Suppressor macrophage treated with lipopolysaccharide for 4 hours (primary cell): ENCODE measurements at regions not wholly inside any gene's neighbourhood (a gene's known extent, or its start where the extent isn't known, plus 50 kb on each side); places are given as distances from the start of the nearest gene placed in this dataset.

Experiments used
- DNase-seq: peaks from one replicate; pipeline ENCODE4 v3.0.0-alpha.2; 2020

DNA sequence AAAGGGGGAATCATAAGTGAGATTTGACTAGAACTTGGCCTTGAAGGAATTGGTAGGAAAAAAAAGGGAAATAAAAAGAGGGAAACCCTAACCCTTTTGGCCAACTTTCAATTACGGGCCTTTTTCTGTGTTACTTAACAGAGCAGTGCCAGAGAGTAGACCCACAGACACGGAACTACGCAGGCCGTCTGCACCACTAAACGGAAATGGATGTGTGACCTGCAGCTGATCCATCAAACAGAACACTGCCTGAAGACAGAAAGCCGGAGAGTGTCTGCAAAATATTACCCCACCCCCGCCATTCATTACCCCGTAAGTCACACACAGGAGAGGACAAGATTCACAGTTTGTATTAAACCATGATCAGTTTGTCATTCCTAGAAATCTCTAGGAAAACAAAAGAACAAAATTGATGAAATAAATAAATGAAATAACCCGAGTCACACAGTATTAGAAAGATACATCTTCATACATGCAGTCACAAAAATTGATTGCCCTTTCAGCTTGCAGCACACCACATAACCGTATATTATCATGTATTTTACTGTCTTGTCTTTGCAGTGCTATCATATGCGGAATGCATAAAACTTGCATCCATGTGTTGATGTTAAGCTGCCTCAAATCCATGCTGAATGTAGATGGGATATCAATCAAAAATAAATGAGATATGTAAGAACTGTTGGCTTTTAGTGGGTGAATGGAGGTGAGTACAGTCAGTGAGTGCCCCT, 424.7 kb downstream of the IRS2 start:
- peak; percentile 26 for DNase-seq

DNA sequence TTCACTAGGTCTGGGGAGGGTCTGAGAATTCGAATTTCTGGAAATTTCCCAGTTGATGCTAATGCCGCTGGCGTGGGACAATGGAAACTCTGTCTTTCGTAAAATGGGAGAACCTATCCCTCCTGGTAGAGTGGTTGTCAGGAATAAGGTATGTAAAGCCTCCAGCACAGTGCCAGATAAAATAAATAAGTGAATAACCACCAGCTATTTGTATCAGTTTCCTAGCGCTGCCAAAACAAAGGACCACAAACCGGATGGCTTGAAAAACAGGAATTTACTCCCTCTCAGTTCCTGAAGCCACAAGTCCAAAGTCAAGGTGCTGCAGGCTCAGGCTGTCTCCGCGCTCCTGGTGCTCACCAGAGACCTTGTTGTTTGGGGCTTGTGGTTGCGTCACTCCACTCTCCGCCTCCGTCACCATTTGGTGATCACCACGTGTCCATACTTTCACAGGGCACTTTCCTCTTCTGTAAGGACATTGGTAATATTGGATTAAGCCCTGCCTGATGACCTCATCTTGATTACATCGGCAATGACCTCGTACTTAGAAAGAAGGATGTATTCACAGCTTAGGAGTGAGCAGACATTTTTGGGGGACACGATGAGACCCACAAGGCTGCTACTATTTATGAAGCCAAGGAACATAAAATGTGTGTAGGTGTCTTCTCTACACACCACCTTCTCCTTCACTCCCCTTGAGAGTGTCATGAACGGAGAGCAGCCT, 428.5 kb downstream of the IRS2 start:
- DNase-seq = no peak

DNA sequence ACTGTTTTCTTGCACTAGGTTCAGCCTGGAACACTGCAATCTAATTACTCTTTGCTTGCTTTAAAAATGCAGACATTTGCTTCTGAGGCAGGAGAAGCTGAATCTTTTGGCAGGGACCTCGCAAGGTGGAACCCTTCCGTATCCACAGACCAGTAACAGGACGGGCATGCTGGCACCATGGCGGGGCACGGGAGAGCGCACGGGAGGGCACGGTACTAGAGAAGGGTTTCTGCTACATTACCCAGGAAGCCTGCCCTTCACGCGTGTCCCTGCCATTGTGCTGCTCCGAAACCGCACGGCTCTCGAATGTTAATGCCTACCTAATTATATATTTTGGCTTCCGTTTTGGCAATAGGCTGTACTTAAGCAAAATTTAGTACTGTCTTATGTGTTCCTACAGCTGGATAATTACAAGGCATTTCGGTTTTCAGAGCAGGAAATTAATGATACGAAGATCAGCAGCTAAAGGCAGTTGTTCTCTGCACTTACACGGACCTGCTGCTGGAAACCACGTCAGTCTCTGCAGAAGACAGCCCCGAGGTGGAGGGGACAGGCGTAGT, 430.4 kb downstream of the IRS2 start:
- DNase-seq = no peak

DNA sequence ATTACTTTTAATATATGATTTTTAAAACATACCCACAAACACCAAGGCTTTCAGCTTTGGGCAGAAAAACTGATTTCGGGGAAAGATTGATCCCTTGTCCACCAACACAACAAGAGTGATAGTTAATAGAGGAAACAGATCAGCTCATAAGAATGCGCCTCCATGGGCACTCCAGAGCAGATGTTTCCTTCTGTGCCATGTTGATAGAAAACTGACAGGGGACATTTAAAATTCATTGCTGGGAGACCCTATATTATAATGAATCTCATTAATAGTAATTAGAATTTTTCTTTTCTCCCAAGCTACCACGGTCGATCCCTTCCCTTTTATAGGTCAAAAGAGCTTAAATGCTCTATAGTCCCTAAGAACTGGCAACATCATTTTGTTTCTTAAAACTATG, 431.2 kb downstream of the IRS2 start:
- no peak for DNase-seq

DNA sequence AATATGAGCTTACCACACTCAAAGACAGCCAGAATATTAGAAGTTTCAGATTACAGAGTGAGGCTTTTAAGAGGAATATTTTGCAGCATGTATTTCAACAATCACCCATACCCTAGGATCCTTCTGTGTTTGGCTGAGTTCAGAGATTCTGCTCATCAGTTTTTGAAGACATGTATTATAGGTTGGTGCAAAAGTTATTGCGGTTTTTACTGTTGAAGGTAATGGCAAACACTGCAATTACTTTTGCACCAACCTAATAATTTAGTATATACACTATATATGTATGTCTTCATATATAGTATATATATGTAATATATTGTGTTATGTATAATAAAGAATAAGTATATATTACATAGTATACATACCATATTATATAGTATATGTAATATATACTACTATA, 435.1 kb downstream of the IRS2 start:
- no peak for DNase-seq

DNA sequence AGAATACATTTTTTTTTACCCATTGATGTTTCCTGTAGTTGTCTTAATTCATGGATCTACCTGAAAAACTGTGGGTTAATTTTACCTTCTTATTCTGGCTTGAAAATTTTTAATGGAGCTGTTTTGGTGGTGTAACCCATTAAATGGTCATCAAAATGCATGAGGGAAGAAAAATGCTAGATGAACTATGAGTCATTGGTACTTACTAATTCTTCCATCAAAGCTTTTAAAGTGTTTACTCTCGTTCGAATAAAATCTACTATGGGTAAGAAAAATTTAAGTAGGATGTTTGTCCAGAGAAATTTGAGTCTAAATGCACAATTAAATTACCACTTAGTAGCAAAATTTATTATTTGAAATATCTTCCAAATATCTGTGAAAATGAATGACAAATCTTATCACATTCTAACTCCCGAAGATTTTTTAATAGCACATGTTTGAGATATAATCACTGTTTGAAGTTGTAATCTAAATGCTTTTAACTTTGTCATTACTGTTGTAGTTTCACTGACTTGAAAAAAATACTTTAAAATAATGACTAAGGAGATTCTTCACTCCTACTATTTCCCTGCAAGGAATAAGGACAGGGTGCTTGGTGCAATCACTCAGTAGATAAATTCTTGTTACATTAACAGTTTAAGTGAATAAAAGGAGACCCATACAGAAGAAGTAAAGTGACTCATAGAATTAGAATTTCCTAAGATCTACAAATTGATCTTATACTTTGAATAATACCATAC, 437.7 kb downstream of the IRS2 start:
- DNase-seq = no peak

DNA sequence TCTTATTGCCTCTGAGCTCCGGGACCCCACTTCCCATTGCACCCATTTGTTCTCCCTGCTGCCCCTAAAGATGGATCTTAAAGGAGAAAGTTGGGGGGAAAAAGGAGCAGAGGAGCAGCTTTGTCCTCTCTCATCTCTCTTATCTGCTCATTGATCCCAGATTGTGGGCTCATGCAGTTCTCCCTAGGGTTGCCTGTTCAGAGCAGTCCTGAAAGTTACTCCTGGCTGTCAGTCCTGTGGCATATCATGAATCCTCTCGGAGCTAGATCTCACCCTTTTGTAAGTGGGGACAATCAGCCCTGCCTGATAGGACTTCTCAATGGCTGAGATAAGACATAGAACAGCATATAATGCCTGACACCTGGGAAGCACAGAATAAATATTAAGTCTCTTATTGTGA, 440.3 kb downstream of the IRS2 start:
- no peak for DNase-seq

DNA sequence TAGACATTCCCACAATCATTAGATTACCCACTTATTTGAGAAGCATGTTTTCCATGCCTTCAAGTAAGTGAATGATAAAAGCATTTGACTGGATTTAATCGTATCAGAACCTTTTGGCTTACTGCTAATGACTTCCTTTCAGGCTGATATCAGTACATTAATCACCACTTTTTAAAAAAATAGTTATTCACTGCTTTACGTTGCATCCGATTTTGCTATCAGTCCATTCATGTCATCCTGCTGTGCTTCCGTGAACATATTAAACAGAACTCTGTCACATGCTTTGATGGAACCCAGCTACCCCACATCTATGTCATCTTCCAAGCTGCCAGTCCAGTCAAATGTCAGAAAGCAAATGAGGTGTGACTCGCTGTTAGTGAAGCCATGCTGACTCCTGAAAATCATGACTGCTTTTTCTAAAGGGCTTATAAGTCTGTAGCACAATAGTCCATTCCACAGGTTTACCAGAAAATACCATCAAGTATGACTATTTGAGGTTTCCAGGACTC, 440.9 kb downstream of the IRS2 start:
- DNase-seq = no peak

DNA sequence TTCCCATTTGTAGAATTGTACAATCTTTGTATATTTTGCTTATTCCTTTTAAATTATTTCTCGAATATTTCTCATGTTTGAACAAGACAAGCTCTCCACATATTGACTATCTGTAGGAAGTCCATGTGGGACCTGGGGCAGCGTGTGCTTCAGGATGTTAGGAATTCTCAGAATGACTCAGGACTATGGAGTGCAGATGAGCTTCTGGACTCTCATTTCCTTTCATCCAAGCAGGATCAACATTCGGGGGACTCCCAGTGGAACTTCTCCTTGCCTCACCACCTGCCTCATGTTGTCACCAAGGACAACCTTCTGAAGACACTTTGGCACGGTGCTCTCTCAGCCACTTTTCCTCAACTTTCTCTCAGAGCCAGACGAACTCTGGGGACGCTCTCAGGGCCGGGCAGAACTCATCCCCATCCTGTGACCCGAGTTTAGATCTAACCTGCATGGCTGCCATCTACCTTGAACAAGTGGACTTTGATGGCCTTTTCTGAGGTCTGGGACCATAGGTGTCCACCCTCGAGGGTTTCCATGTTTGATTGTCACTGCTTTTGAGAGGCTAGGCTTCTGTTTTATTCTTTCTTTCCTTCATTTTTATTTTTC, 441.7 kb downstream of the IRS2 start:
- DNase-seq = no peak

DNA sequence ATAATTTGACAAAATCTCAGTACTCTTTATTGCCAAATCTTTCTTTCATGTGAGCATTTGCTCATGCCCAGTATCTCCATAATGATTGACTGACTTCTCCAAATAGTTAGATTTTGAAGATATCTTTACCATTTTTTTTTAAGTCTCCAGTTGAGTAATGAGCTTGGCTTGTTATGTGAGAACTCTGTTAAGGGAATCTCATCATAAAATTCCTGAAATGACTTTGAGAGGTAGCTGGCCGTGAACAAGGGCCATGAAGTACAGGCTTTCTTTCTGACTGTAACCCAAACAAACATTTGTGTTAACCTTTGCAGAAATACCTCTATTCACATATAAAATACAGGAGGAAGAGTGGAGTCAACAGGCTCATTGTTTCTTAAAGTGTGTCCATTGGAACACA, 449.7 kb downstream of the IRS2 start:
- no peak for DNase-seq

DNA sequence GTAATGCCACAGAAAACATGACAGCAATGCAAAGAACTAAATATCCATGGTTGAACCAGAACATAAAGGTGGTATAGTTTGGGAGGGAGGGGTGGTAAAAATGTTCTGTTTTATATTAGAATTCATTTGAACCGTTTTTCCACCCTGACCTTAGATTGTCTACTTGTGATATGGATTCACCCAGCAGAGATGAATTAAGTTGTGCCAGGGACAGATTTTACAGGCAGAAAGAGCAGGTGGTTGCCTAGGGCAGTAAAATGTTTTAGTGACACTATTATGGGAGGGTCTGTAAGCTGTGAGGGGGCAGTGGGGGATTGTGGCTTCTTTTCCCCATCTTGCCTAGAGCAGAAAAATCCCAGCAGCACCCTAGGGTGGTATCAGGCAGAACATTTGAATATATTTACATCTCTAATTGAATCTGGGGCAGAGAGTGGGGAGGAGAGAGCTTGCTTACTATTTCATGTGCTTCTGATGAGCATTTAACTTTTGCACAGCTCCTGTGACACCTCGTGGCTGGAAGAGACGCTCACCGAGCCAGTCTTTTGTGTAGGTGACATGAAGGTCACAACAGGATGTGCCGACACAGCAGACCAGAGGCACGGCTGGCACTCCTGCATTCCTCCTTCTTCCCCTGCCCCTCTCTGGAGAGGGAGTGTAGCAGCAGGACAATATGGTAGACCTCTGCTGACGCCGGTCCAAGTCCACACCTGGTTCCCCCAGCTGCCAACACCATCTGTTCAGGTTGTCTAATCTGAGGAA, 452.3 kb downstream of the IRS2 start:
- DNase-seq = no peak

DNA sequence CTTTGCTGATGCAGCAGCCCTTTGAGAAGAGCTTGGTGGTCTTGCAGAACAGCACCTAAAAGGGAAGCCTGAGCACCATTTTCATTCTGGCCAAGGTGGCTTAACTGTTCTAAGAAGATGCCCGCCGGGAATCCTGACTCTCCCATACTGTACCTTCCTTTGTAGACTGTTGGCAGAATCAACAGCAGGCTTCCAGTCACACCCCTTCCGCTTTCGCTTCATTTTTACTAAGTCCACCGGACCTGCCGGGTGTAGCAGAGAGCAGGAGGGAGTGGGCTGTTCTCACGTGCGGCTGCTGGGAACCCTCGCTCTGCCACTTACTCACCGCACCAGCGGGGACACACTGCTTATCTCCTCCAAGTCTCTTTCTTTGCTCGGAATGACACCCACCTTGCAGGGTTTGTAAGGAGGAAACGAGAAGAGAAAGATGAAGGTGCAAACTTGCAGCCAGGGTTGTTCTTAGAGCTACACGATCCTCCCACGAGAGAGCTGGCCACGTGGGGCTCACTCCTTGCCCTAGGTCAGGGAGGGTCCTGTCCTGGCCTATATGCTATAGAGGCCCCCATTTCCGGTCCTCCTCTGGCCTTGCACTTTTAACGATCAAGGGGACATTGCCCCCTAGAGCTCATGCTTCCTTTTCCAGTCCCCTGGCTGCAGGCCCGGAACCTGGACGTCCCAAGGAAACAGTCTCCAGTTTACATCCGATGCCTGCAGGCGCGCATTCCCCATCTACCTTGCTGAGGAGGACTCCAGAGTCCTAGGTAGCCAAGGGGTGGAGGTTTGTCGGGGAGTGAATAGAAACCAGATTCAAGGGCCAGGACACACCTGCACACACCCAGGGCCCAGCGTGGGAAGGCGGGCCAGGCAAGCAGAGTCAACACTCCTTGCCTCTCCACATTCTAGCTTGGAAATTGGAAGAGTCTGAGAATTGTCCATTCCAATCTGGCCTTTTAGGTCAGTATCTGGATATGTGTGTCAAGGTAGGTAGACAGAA, 453.6 kb downstream of the IRS2 start:
- no peak for DNase-seq

DNA sequence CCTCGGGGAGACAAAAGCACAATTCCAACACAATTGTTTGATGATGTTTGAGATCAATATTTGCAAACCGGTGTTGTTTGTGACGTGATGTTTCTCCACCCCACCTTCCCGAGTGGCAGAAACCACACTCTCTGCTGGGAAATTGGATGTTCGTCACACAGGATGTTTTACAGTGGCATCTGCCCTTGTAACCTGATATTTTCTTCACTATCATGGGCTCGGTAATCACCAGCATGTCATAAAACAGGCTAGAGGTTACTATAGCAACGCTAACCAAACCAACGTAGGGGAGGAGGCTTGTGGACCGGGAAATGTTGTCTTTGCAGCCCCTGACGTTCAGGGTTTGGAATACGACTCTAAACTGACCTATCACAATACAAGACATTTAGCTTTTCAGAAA, 454.5 kb downstream of the IRS2 start:
- DNase-seq = no peak

DNA sequence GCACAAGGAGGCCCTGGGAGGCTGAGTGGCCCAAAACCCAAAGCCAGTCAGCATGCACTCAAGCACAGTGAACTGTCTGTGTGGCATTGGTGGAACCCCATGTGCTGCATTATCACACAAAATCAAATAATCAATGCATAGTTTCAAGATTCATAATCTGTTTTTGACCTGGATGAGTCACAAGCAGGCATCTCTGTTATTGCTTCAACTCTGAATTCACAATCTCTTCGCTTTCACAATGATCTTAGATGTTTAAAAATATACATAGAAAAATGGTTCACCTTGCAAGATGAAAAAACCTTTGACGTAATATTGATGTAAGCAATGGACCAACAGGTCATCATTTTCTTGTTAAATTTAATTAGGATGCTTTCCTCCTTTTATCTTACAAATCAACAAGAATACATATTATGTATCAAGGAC, 455.4 kb downstream of the IRS2 start:
- DNase-seq = no peak

DNA sequence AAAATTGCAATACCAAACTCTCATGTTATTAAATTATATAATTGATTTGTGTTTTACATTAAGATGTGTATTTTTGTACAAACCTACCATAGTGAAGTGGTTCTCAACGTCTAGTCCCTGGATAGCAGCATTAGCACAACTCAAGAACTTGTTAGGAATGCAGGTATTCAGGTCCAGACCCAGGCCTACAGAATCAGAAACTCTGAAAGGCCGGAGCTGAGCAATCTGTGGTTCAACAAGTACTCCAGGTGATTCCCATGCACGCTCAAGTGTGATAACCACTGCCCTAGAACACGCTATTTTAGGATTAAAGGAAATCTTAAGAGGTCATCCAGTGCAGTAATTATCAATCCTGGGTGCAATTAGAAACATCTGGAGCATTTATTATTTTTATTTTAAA, 456.3 kb downstream of the IRS2 start:
- DNase-seq = no peak

DNA sequence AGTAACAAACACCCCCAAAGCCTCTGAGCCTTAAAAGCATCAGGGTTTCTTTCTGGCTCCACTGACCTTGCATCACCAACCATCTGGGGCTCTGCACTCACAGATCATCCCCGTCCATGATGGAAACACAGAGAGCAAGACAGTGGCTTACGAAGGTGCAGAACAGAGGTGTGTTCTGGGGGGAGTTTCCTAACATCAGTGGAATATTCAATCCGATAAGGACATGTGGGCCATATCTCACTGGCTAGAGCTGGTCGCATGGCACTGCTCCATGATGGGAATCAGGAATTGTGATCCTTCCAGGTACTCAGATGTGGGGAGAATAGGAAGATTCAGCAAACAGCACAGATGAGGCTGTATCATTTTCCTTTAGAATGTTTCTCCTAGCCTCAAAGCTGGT, 457.2 kb downstream of the IRS2 start:
- no peak for DNase-seq

DNA sequence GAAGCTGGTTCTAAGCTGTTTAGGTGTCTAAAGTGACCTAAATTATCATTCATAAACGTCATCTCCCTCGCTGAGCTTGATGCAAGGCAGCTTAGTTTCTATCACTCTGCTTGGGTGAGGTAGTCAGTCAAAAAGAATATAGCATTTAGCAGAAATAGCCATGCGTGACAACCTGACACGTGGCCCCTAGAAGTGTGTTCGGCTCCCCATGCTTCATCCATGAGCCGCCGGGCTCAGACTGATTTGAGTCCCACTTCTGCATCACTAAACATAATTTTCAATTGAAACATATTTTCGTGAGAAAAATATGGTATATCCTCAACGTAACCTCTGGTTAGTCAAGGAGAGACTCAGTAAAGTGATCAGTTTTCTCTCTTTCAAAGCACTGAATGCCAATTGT, 459.8 kb downstream of the IRS2 start:
- no peak for DNase-seq

DNA sequence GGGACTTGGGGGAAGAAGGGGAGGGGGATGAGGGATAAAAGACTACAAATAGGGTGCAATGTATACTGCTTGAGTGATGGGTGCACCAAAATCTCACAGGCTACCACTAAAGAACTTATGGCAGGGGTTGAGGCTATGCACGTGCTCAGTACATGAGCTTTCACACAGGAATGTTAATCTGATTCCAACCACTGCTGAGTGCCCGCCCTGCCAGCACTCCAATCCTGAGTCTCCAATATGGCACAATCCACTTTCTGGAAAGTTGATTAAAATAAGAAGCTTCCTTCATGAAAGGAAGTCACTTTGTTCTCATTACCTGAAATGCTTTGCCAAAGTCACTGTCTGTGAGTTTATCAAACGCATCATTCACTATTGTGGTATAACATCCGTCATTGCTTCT, 463.0 kb downstream of the IRS2 start:
- no peak for DNase-seq

DNA sequence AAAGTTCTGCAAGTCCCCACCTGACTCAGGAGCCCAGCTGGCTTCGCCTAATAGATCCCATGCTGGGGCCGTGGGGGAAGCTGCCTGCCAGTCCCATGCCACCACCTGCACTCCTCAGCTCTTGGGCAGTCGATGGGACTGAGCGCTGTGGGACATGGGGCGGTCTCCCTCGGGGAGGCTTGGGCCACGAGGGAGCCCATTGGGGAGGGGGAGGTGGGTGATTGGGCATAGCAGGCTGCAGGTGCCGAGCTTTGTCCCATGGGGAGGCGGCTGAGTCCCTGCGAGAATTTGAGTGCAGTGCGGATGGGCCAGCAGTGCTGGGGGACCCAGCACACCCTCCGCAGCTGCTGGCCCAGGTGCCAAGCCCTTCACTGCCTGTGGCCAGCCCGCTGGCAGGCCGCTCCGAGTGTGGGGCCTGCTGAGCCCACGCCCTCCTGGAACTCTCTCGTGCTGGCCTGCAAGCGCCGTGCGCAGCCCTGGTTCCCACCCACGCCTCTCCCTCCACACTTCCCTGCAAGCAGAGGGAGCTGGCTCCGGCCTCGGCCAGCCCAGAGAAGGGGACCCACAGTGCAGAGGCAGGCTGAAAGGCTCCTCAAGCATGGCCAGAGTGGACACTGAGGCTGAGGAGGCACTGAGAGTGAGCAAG, 467.3 kb downstream of the IRS2 start:
- DNase-seq = no peak

DNA sequence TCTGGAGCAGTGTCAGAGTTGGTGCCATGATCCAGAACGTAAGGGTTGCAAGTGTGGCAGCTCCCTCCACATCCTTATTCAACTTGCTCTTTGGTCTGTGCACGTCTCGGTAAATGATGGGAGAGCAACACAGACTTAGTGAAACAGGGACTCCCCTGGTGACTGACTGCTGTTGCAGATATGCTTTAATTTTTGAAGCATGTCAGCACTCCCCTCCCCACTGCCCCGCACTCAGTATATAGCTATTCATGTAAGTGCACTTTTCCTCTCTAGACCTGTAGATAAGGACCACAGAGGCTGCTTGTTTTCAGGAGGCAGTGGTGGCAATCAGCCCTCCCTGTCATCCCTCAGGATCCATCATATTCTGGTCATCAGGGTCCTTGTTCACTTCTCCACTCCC, 470.9 kb downstream of the IRS2 start:
- no peak for DNase-seq

DNA sequence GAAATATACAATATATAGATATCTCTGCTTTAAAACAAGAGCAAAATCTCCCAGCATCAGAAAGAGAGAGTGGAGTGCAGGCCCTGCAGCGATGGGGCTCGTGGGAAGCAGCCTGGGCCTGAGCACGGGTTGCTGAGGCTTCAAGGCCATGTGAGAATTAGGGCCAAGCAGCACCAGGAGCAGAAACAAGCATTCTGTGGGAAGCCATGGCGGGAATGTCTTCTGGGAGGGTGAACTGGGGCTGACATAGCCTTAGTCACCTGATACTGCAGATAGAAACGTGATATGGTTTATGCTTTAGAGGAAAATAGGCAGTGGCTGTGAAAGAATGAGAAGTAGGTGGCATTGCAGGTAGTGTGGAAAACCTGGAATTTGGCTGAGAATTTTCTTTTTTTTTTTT, 472.3 kb downstream of the IRS2 start:
- DNase-seq = no peak
